ENCODE measurements at regions not wholly inside any gene's neighbourhood (a gene's known extent, or its start where the extent isn't known, plus 50 kb on each side); places are given as distances from the start of the nearest gene placed in this dataset.

DNA sequence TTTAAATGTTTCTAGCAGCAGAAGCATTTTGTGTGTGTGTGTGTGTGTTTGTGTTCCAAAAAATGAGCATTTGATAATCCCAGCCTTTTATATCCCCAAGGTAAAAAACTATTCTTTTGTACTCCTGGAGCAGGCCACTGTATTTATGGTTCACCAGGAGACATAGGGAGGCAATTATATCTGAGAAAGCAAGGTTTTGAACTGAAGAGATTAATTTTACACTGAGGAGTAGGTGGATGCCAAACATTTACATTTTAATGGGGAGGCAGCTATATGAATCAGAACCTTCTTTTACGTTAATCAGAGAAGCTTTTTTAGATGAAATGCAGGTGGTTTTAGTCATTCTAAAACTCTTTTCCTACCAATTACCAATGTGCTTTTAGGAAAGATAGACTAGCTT lies 1374.0 kb upstream of the TENM4 start:
- DNase-seq (ENCODE audit: low read depth in 1 of 2, low spot score in 2 of 2), result no peak
- no peak overlapping the region for H2BK5ac ChIP-seq (ENCODE audit: low read depth, low read length)
- WGBS, 2 experiments (ENCODE audit: extremely low coverage in 1 of 2, insufficient coverage in 1 of 2, insufficient read length in 1 of 2, insufficient replicate concordance in 2 of 2, low coverage in 1 of 2, low lambda C conversion rate in 2 of 2, missing lambda C conversion rate in 1 of 2), result 67% methylated on average over 1 of the region's 1 CpG; no CpG with 5 or more reads in 1 of the 2 experiments
- ChIA-PET POLR2A (ENCODE audit: partially characterized antibody) (no interaction called here), CTCF (ENCODE audit: partially characterized antibody) (no interaction called here)
- H3K9ac ChIP-seq (replicated peaks in 1 of 4; ENCODE audit: extremely low read depth in 1 of 4, low read depth in 3 of 4, low read length in 3 of 4), result no peak overlapping the region
- no peak overlapping the region for H2BK120ac ChIP-seq (replicated peaks; ENCODE audit: low read depth, low read length)
- H3K4me2 ChIP-seq (ENCODE audit: insufficient read depth in 1 of 2, low read depth in 2 of 2, low read length in 2 of 2), result no peak overlapping the region
- no peaks in the 10 kb centered on the region for H3K79me2 ChIP-seq (ENCODE audit: control insufficient read depth in 1 of 2, insufficient read depth in 2 of 2, low read length in 2 of 2)
- H2BK20ac ChIP-seq (ENCODE audit: low read length), result no peak overlapping the region
- no peak overlapping the region for H3K4me3 ChIP-seq (ENCODE audit: extremely low read depth in 1 of 4, insufficient read depth in 2 of 4, low read depth in 3 of 4, low read length in 4 of 4)
- FAIRE-seq, result no peak
- H3K79me1 ChIP-seq (ENCODE audit: low read depth, low read length), result no peaks in the 10 kb centered on the region
- peaks cover 0 to 3% (median 0%) of the 10 kb centered on the region in 4 experiments; a peak in 1 of 7 replicates for H3K4me1 ChIP-seq (replicated peaks in 1 of 4; ENCODE audit: control insufficient read depth in 3 of 4, insufficient read depth in 4 of 4, low read length in 3 of 4)
- no peak overlapping the region for H4K8ac ChIP-seq (ENCODE audit: extremely low read depth, insufficient read depth, low read length)
- no peak overlapping the region for H2AK5ac ChIP-seq (ENCODE audit: low read depth, low read length)
- no peak overlapping the region for H3K14ac ChIP-seq (ENCODE audit: insufficient read length)
- no peak overlapping the region for H3K18ac ChIP-seq (ENCODE audit: extremely low read depth, low read length)
- H3K56ac ChIP-seq (replicated peaks; ENCODE audit: insufficient read length, low read depth, low read length), result no peak overlapping the region
- no peak overlapping the region for H3K27ac ChIP-seq (ENCODE audit: low read depth, low read length)
- H3K27me3 ChIP-seq (replicated peaks in 1 of 4; ENCODE audit: control insufficient read depth in 3 of 4, extremely low read depth in 1 of 4, insufficient read depth in 3 of 4, low read length in 3 of 4), result no peaks in the 10 kb centered on the region
- no peaks in the 10 kb centered on the region for H4K20me1 ChIP-seq (replicated peaks in 1 of 2; ENCODE audit: control insufficient read depth in 1 of 2, insufficient read depth in 2 of 2, low read length in 2 of 2)
- no peaks in the 10 kb centered on the region for H3K23me2 ChIP-seq (ENCODE audit: low read depth, low read length)
- H3K9me3 ChIP-seq (ENCODE audit: insufficient read depth in 2 of 2, low read depth in 1 of 2, low read length in 1 of 2), result no peaks in the 10 kb centered on the region
- H2AFZ ChIP-seq (ENCODE audit: low read length), result no peak overlapping the region
- H4K5ac ChIP-seq (ENCODE audit: insufficient read length, low read depth, low read length), result no peak overlapping the region
- H3K36me3 ChIP-seq (ENCODE audit: control insufficient read depth in 2 of 4, insufficient read depth in 4 of 4, low read length in 3 of 4), result no peaks in the 10 kb centered on the region
- no peak overlapping the region for H2BK15ac ChIP-seq (ENCODE audit: low read length)
- H3K4ac ChIP-seq (replicated peaks; ENCODE audit: insufficient read length, low read depth, low read length), result no peak overlapping the region
- H2BK12ac ChIP-seq (ENCODE audit: low read depth, low read length), result no peak overlapping the region
- H3K23ac ChIP-seq (ENCODE audit: insufficient read length), result no peak overlapping the region
- no peak overlapping the region for H4K91ac ChIP-seq (replicated peaks; ENCODE audit: insufficient read length, low read length)
- TF ChIP-seq SP4 (IDR thresholded peaks at IDR 0.05; ENCODE audit: low read length) (no peak), SIN3A (conservative IDR thresholded peaks at IDR 0.05 in 1 of 2, IDR thresholded peaks at IDR 0.05 in 1 of 2; ENCODE audit: low read depth in 1 of 2, low read length in 2 of 2) (no peak), CTBP2 (IDR thresholded peaks at IDR 0.05; ENCODE audit: borderline replicate concordance, insufficient read depth, insufficient read length, low read length) (no peak), HDAC2 (IDR thresholded peaks at IDR 0.05; ENCODE audit: borderline replicate concordance in 1 of 2, low read depth in 2 of 2, low read length in 2 of 2) (no peak), SIX5 (IDR thresholded peaks at IDR 0.05; ENCODE audit: low read depth, low read length) (no peak), MAFK (IDR thresholded peaks at IDR 0.05; ENCODE audit: low read depth, low read length) (no peak), SUZ12 (IDR thresholded peaks at IDR 0.05; ENCODE audit: low read length) (no peak), BRCA1 (IDR thresholded peaks at IDR 0.05; ENCODE audit: low read depth, low read length) (no peak), RFX5 (IDR thresholded peaks at IDR 0.05; ENCODE audit: borderline replicate concordance, low read depth, low read length) (no peak), GTF2F1 (IDR thresholded peaks at IDR 0.05; ENCODE audit: borderline replicate concordance, low read depth, low read length) (no peak), POU5F1 (IDR thresholded peaks at IDR 0.05; ENCODE audit: low read depth, low read length) (no peak), SRF (IDR thresholded peaks at IDR 0.05; ENCODE audit: low read depth, low read length) (no peak)
- TF ChIP-seq, protein P1, sequence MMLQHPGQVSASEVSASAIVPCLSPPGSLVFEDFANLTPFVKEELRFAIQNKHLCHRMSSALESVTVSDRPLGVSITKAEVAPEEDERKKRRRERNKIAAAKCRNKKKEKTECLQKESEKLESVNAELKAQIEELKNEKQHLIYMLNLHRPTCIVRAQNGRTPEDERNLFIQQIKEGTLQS (IDR thresholded peaks at IDR 0.05; ENCODE audit: insufficient read depth, low read depth, low read length), result no peak
- TF ChIP-seq, protein P2, sequence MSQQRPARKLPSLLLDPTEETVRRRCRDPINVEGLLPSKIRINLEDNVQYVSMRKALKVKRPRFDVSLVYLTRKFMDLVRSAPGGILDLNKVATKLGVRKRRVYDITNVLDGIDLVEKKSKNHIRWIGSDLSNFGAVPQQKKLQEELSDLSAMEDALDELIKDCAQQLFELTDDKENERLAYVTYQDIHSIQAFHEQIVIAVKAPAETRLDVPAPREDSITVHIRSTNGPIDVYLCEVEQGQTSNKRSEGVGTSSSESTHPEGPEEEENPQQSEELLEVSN (IDR thresholded peaks at IDR 0.05), result no peak

All from H1 (cell line).